Stimulated activated CD8-positive, alpha-beta memory T cell treated with anti-CD3 and anti-CD28 coated beads, Interleukin-15, amount 100 ng/mL, for 4 hours (primary cell): ENCODE measurements at regions not wholly inside any gene's neighbourhood (a gene's known extent, or its start where the extent isn't known, plus 50 kb on each side); places are given as distances from the start of the nearest gene placed in this dataset.

Experiments
- DNase-seq, 2 donors: peaks; one replicate each; pipeline ENCODE4 v3.0.0-alpha.2; 2020; ENCODE audit warnings: low read depth in 2 of 2

GRCh38 chr5:91283899-91284298, 99.2 kb downstream of the ARRDC3 start:
- DNase-seq = no peak

GRCh38 chr5:91283326-91283725, 99.8 kb downstream of the ARRDC3 start:
- no peak for DNase-seq

- DNase-seq = no peak
These were observed 100.9 kb downstream of the ARRDC3 start for GRCh38 chr5:91282210-91282609.

- no peak for DNase-seq
These were observed 101.7 kb downstream of the ARRDC3 start for GRCh38 chr5:91281401-91281800.

GRCh38 chr5:91280362-91281269, 102.5 kb downstream of the ARRDC3 start:
- peak; percentile 83 to 86 for DNase-seq

GRCh38 chr5:91277840-91278239, 105.3 kb downstream of the ARRDC3 start:
- DNase-seq = no peak

- no peak for DNase-seq
These were observed 106.0 kb downstream of the ARRDC3 start for GRCh38 chr5:91277093-91277626.

- no peak for DNase-seq
These were observed 110.3 kb downstream of the ARRDC3 start for GRCh38 chr5:91272858-91273257.

GRCh38 chr5:91271999-91272398, 111.1 kb downstream of the ARRDC3 start:
- no peak for DNase-seq

GRCh38 chr5:91269198-91269597, 113.9 kb downstream of the ARRDC3 start:
- no peak for DNase-seq

- no peak for DNase-seq
These were observed 116.9 kb downstream of the ARRDC3 start for GRCh38 chr5:91266184-91266705.

GRCh38 chr5:91264311-91265051, 118.6 kb downstream of the ARRDC3 start:
- DNase-seq = no peak

GRCh38 chr5:91263898-91264297, 119.2 kb downstream of the ARRDC3 start:
- DNase-seq = no peak

- no peak for DNase-seq
These were observed 125.8 kb downstream of the ARRDC3 start for GRCh38 chr5:91257301-91257700.

- no peak for DNase-seq
These were observed 127.0 kb downstream of the ARRDC3 start for GRCh38 chr5:91256142-91256524.

- DNase-seq = no peak
These were observed 127.5 kb downstream of the ARRDC3 start for GRCh38 chr5:91255396-91256141.

GRCh38 chr5:91252916-91253315, 130.2 kb downstream of the ARRDC3 start:
- DNase-seq = no peak

GRCh38 chr5:91245871-91246270, 137.2 kb downstream of the ARRDC3 start:
- no peak for DNase-seq

GRCh38 chr5:91245074-91245452, 138.1 kb downstream of the ARRDC3 start:
- DNase-seq = no peak

GRCh38 chr5:91244380-91245073, 138.6 kb downstream of the ARRDC3 start:
- no peak for DNase-seq

GRCh38 chr5:91243852-91244251, 139.3 kb downstream of the ARRDC3 start:
- DNase-seq = no peak
